H1 (cell line): ENCODE measurements at regions not wholly inside any gene's neighbourhood (a gene's known extent, or its start where the extent isn't known, plus 50 kb on each side); places are given as distances from the start of the nearest gene placed in this dataset.

Experiments used
- EGR1 ChIP-seq: IDR thresholded peaks from 2 replicates; pipeline ENCODE4 v1.6.1; 2011; ENCODE audit warnings: low read depth, low read length, borderline replicate concordance
- JUND ChIP-seq: IDR thresholded peaks from 2 replicates; pipeline ENCODE4 v1.6.1; 2011; ENCODE audit warnings: mild to moderate bottlenecking, improper control_type of control experiment, low read length
- KDM4A ChIP-seq: IDR thresholded peaks from one replicate; pipeline ENCODE4 v1.7.1; 2012; ENCODE audit warnings: low read depth, mild to moderate bottlenecking, moderate library complexity, low read length, inconsistent platforms; ENCODE audit not compliant: severe bottlenecking
- NRF1 ChIP-seq: IDR thresholded peaks from 2 replicates; pipeline ENCODE4 v1.6.1; 2011; ENCODE audit warnings: mild to moderate bottlenecking, low read depth, low read length, improper control_type of control experiment
- RBBP5 ChIP-seq: IDR thresholded peaks from 2 replicates; pipeline ENCODE4 v1.7.1; 2012; ENCODE audit warnings: low read depth, mild to moderate bottlenecking, inconsistent platforms, low read length, moderate library complexity, borderline replicate concordance
- RNF2 ChIP-seq: fragments of 200-900, 300-1000 bp; sonication (generic); IDR thresholded peaks from 2 replicates; pipeline ENCODE4 v1.7.1; 2016; ENCODE audit warnings: borderline replicate concordance, low read depth, mild to moderate bottlenecking, antibody characterized with exemption, low read length; ENCODE audit not compliant: poor library complexity, severe bottlenecking; ENCODE audit errors: missing control alignments
- SIN3A ChIP-seq, 2 experiments: IDR thresholded peaks in 1 of 2; conservative IDR thresholded peaks in 1 of 2; 2 replicates each; pipeline ENCODE4 v1.6.1; 2011 to 2012; ENCODE audit warnings: low read length in 2 of 2, improper control_type of control experiment in 1 of 2, low read depth in 1 of 2, mild to moderate bottlenecking in 1 of 2
- TBP ChIP-seq: IDR thresholded peaks from 2 replicates; pipeline ENCODE4 v1.6.1; 2011; ENCODE audit warnings: low read depth, low read length, improper control_type of control experiment
- TEAD4 ChIP-seq: IDR thresholded peaks from 2 replicates; pipeline ENCODE4 v1.6.1; 2012; ENCODE audit warnings: low read depth, low read length, inconsistent platforms, mixed read lengths
- TF ChIP-seq, protein P1 (sequence below): fragments of 300-600 bp; sonication (generic); IDR thresholded peaks from 2 replicates; pipeline ENCODE4 v1.7.1; 2012; ENCODE audit warnings: low read length, moderate library complexity, mild to moderate bottlenecking, inconsistent platforms; ENCODE audit not compliant: insufficient replicate concordance

DNA sequence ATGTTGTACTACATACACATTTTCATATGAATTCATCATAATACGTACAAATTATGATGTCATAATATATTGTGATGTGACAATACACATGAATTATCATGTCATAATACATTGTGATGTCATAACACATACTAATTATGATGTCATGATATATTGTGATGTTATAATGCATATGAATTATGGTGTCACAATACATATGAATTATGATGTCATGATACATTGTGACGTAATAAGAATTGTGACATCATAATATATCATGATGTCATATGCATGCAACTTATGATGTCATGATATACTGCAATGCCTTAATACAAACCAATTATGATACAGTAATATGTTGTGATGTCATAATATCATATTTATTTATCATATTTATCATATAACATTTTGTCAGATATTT is 2074.3 kb downstream of the TP53TG3F start (continued):
- TF ChIP-seq, protein P1, sequence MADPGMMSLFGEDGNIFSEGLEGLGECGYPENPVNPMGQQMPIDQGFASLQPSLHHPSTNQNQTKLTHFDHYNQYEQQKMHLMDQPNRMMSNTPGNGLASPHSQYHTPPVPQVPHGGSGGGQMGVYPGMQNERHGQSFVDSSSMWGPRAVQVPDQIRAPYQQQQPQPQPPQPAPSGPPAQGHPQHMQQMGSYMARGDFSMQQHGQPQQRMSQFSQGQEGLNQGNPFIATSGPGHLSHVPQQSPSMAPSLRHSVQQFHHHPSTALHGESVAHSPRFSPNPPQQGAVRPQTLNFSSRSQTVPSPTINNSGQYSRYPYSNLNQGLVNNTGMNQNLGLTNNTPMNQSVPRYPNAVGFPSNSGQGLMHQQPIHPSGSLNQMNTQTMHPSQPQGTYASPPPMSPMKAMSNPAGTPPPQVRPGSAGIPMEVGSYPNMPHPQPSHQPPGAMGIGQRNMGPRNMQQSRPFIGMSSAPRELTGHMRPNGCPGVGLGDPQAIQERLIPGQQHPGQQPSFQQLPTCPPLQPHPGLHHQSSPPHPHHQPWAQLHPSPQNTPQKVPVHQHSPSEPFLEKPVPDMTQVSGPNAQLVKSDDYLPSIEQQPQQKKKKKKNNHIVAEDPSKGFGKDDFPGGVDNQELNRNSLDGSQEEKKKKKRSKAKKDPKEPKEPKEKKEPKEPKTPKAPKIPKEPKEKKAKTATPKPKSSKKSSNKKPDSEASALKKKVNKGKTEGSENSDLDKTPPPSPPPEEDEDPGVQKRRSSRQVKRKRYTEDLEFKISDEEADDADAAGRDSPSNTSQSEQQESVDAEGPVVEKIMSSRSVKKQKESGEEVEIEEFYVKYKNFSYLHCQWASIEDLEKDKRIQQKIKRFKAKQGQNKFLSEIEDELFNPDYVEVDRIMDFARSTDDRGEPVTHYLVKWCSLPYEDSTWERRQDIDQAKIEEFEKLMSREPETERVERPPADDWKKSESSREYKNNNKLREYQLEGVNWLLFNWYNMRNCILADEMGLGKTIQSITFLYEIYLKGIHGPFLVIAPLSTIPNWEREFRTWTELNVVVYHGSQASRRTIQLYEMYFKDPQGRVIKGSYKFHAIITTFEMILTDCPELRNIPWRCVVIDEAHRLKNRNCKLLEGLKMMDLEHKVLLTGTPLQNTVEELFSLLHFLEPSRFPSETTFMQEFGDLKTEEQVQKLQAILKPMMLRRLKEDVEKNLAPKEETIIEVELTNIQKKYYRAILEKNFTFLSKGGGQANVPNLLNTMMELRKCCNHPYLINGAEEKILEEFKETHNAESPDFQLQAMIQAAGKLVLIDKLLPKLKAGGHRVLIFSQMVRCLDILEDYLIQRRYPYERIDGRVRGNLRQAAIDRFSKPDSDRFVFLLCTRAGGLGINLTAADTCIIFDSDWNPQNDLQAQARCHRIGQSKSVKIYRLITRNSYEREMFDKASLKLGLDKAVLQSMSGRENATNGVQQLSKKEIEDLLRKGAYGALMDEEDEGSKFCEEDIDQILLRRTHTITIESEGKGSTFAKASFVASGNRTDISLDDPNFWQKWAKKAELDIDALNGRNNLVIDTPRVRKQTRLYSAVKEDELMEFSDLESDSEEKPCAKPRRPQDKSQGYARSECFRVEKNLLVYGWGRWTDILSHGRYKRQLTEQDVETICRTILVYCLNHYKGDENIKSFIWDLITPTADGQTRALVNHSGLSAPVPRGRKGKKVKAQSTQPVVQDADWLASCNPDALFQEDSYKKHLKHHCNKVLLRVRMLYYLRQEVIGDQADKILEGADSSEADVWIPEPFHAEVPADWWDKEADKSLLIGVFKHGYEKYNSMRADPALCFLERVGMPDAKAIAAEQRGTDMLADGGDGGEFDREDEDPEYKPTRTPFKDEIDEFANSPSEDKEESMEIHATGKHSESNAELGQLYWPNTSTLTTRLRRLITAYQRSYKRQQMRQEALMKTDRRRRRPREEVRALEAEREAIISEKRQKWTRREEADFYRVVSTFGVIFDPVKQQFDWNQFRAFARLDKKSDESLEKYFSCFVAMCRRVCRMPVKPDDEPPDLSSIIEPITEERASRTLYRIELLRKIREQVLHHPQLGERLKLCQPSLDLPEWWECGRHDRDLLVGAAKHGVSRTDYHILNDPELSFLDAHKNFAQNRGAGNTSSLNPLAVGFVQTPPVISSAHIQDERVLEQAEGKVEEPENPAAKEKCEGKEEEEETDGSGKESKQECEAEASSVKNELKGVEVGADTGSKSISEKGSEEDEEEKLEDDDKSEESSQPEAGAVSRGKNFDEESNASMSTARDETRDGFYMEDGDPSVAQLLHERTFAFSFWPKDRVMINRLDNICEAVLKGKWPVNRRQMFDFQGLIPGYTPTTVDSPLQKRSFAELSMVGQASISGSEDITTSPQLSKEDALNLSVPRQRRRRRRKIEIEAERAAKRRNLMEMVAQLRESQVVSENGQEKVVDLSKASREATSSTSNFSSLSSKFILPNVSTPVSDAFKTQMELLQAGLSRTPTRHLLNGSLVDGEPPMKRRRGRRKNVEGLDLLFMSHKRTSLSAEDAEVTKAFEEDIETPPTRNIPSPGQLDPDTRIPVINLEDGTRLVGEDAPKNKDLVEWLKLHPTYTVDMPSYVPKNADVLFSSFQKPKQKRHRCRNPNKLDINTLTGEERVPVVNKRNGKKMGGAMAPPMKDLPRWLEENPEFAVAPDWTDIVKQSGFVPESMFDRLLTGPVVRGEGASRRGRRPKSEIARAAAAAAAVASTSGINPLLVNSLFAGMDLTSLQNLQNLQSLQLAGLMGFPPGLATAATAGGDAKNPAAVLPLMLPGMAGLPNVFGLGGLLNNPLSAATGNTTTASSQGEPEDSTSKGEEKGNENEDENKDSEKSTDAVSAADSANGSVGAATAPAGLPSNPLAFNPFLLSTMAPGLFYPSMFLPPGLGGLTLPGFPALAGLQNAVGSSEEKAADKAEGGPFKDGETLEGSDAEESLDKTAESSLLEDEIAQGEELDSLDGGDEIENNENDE, result no peak
- TF ChIP-seq KDM4A (no peak), SIN3A (conservative IDR thresholded peaks at IDR 0.05 in 1 of 2, IDR thresholded peaks at IDR 0.05 in 1 of 2; ENCODE audit: low read depth in 1 of 2, low read length in 2 of 2) (no peak), RNF2 (no peak), NRF1 (no peak), TBP (no peak), EGR1 (no peak), JUND (no peak), TEAD4 (no peak), RBBP5 (no peak)
- TF ChIP-seq, all 59 proteins: peak for 0
